HG02588 (cell line): ENCODE measurements at regions not wholly inside any gene's neighbourhood (a gene's known extent, or its start where the extent isn't known, plus 50 kb on each side); places are given as distances from the start of the nearest gene placed in this dataset.
"Not testable (repeated sequence)": the region's sequence is repeated elsewhere in the genome, so short reads cannot be mapped to it uniquely, and the experiment has no call there.

ENCODE experiments used
- ATAC-seq: cut with Tn5 transposase; IDR thresholded peaks from one replicate; pipeline ENCODE4 v1.9.1; 2021; ENCODE audit warnings: mild to moderate bottlenecking, moderate library complexity; ENCODE audit not compliant: unreplicated experiment

DNA sequence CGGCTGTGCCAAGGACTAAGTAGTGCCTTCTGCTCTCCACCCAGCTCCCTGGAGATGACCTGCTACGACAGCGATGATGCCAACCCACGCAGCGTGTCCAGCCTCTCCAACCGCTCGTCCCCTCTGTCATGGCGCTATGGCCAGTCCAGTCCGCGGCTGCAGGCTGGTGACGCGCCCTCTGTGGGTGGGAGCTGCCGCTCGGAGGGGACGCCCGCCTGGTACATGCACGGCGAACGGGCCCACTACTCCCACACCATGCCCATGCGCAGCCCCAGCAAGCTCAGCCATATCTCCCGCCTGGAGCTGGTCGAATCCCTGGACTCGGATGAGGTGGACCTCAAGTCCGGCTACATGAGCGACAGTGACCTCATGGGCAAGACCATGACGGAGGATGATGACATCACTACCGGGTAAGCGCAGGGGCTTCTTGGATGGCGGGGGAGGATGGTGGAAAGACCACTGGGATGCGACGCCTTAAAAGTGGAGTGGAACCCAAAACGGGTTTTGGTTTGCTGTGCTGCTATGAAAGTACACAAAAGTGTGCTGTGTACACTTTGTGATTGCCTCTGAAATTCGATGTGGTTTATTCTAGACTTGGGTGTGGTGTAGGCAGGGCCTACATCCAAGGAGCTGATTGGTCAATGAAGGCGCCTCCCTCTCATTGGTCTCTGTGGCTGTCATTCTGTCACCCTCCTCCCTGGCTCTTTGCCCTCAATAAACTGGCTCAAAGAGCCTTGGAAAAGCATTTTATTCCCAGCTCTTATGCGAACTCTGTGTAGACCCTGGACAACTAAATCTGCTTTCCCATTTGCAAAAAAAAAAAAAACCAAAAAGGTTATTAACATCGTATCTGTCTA is 110.4 kb upstream of the IPO9 start:
- no peak for ATAC-seq

DNA sequence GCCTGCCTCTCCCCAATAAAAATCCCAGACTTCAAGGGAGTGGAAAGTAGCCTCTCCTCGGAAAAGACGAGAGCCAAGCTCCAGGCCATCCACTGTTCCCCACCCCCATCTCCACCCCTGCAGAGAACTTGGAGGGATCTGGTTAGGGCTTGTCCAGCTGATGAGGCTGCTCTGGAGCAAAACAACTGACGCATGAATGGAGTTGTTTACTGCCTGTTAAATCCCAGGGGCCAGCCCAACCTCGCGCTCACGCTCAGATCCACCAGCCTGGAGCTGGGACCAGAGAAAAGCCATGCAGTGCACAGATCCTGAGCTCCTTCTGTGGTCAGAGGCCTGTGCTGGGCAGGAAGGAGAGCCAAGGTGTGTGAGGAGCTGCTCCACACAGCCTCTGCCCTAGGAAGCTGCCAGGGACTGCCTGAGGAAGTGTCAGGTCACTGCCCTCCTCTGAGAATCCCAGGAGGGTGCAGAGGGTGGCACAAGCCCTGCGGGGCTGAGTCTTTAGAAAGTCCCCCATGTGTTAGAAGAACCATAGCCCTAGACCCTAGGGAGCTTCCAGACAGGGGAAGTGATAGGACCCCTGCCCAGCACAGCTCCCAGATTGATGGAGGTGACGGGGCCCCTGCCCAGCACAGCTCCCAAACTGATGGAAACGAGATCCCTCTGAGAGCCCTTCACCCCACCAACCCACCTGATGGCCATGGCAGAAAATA is 109.0 kb upstream of the IPO9 start:
- no peak for ATAC-seq

DNA sequence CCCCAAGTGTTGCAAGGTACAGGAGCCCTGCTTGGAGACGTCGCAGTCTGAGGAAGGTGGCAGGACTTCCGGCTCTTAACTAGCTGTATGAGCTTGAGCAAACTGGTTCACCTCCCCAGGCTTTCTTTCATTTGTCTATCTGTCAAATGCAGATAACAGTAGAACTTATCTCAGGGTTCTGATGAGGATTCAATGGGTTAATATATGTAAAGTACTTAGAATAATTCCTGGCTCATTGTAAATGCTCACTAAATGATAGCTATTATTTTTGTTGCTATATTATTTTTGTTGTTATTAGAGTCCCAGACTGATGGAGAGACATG is 108.5 kb upstream of the IPO9 start:
- ATAC-seq = no peak

DNA sequence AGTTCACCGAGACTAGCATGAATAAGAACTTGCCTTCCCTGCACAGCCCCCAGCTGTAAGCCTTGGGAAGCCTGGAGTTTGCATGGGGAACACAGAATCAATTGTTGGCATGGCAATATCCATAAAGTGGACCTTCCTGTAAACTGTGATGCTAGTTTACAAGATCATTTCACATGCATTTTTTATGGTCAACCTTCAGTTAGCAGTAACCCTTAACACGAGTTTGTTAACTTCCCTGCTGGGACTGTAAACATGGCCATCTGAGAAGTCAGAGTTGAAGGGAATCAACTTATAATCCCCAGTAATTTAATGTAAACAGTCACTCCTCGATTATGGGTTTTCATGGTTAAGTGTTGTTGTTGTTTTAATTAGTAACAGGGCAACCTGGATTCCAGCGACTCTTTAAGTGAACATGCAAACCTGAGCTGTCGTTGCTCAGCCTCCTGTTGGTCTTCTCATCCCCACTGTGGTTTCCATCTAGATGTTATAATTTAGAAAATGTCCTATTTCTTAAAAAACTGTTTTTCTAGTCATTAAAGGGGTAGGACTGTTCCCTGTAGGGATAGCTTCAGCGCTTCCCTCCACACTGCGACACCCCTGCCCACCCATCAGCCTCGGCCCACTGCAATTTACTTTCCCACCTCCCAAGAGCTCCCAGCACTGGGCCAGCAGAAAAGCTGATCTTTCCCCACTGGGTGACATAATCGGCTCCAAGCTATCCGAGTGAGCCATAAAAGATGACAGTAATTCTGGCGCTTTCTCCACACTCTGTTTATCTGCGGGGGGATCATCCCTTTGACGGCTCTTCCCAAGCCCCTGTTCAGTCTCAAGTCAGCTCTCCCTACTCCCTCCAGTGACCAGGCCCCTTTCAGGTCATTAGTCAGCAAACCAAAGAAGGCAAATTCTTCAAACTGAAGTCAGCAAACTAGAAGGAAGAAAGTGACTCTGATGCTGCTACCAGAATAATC is 107.6 kb upstream of the IPO9 start:
- ATAC-seq = no peak

DNA sequence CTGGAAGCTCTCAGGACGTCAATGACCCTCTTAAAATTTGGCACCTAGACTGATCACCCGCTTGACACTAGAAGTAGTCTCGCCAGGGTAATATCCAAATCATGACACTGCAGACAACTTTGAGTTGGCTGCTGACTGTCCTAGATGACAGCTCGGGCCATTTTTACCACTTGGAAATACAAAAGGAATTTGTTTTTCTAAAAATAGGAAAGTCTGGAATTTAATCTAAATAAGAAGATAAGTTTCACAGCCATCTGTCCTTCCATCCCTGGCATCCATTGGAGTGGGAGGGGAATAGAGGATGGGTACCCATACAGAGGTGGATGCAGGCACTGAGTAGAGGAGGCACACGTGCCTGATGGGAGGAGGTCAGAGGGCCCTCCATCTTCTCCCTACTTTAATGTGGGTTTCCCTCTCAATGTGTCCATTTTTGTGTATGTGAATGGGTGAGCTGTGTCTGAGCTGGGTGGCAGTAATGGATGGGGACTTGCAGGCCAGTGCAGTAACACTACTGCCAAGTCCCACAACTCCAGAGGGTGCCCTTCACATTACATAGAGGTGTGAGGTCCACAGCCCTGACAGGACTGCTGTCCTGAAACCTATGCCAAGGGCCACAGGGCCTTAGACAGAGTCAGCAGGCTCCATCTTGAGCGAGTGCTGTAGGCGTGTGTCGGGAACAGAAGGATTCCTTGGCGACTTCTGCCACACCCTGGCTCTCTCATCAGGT is 104.8 kb upstream of the IPO9 start:
- no peak for ATAC-seq

DNA sequence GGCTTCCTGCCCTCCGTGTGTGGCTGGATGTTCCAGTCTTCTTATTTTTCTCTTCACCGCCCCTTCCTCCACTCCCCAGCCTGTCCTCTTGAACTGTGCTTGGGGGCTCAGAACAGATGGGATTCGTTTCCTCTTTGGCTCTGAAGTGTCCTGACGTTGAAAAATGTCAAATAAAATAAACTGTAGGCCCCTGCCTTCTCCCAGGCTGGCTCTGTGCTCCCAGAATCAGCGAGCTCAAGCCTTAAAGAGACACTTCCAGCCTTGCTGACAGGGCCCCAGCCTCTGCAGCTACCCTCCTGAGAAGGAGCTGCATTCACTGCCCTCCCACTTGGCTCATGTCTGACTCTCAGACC is 104.2 kb upstream of the IPO9 start:
- ATAC-seq = no peak

DNA sequence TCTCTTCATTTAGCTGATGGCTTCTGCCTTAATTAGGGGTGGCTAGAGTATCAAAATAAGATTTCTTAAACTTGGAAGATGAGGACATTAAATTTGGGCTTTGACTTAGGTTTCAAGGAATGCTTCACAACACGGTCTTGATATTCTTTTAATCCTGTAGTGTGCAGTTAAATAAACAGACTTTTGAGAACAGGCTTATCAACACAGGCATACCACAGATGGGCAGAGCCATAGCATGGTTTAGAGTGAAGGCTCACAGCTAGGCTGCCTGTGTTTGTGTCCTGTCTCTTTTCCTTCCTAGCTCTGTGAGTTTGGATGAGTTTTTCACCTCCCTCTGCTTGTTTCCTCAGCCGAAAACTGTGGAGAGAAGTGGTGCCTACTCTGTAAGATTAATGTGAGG is 102.3 kb upstream of the IPO9 start:
- no peak for ATAC-seq

DNA sequence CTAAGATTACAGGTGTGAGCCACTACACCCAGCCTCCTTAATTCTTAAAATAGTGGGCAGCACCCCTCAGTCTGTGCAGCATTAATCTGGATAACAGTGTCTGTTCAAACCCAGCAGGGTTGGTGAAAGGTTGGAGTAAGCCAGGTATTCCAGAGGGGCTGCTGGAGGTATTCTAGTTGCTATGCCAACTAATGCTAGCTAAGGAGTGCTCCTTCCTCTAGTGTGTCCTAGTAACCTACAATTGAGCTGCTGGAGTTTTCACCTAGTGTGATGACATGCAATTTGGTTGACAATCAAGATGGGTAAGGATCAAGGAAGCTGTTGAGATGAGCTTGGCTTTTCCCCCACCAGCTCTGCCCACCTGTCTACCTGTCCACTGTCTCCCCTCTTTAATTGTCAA is 100.2 kb upstream of the IPO9 start:
- ATAC-seq = no peak

- ATAC-seq = no peak
These were observed 98.9 kb upstream of the IPO9 start for GRCh38 chr1:201729973-201730608.

- ATAC-seq = no peak
These were observed 98.3 kb upstream of the IPO9 start for GRCh38 chr1:201730611-201731010.

DNA sequence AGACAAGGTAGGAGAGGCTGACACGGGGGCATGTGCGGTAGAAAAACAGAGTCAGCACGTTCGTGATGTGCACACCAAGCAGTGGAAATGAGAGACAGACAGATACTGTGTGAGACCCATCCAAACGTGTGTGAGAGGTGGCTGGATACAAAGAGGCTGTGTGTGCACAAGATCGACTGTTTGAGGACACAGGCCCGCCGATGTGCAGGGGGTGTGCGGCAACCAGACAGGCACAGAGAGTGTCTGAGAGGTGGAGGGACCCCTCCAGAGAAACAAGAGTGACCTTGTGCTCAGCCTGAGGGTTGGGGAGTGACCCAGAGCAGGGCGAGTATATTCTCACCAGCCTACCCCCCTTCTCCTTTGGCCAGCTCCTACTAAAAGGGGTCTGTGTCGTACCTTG is 97.8 kb upstream of the IPO9 start:
- no peak for ATAC-seq

- no peak for ATAC-seq
These were observed 97.4 kb upstream of the IPO9 start for GRCh38 chr1:201731592-201731991.

DNA sequence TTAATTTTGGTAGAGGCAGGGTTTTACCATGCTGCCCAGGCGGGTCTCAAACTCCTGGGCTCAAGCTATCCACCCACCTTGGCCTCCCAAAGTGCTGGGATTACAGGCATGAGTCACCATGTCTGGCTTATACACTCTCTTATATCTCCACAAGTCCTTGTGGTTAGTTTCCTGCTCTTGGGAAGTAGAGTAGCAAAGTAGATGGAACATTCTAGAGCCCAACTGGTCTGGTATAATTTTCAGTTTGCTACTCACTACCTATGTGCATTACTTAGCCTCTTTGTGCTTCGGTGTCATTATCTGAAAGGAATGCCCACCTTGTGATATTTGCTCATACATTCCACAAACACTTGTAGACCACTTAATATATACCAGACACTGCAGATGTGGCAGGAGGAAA is 96.6 kb upstream of the IPO9 start:
- ATAC-seq = no peak

DNA sequence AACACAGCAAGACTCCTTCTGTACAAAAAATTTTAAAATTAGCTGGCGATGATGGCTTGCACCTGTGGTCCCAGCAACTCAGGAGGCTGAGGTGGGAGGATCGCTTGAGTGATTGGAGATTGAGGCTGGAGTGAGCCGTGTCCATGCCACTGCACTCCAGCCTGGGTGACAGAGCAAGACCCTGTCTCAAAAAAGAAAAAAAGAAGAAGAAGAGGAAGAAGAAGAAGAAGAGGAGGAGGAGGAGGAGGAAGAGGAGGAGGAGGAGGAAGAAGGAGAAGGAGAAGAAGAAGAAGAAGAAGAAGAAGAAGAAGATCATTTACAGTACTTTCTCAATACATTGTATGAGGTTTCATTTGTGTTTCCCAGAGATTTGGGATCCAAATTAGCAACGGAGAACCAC is 94.7 kb upstream of the IPO9 start:
- not testable (repeated sequence) for ATAC-seq

DNA sequence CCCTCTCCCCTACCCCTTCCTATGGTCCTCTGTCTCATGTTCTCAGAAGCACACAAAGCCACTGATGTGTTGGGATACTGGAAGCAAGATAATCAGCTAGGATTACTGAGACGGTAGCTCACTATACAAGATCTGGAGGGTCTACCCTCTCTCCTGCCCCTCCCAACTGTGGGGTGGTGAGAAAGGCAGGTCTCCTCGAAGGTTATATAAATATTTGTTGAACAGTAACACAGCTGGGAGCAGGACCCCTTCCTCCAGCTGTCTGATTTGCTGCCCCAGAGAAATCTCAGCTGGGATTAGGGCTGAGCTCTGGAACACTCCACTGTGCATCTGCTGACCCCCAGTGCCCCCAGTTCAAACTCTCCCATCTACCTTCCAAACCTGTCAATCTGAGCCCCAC is 94.2 kb upstream of the IPO9 start:
- no peak for ATAC-seq

DNA sequence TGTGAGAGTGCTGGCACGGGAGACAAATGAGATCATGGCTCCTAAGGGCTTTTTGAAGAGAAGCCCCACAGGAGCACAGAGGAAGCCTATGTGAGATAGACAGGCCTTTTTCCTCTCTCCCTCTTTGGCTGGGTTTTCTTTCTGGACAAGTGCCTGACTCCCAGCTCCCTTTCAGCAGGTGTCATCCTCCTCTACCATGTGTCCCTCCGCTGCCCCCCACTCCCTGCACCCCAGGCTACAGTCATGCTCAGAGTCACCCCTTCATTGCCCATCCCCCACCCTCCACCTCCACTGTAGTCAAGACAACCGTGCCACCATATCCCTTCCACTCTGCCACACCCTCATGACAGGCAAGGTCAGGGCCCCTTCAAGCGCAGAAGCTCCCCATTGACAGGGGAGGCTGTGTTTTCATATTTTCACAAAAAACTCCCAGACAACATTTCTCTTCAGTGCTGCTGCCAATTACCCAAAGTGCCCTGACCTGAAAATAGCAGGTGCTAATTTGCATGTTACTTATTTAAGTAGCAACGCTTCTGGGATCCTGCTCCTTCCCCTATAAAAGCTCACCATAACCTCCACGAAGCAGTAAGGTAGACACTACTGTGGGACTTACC is 92.1 kb upstream of the IPO9 start:
- ATAC-seq = no peak

GRCh38 chr1:201737352-201738060 is 91.5 kb upstream of the IPO9 start:
- no peak for ATAC-seq

GRCh38 chr1:201739080-201739479 is 89.9 kb upstream of the IPO9 start:
- no peak for ATAC-seq

DNA sequence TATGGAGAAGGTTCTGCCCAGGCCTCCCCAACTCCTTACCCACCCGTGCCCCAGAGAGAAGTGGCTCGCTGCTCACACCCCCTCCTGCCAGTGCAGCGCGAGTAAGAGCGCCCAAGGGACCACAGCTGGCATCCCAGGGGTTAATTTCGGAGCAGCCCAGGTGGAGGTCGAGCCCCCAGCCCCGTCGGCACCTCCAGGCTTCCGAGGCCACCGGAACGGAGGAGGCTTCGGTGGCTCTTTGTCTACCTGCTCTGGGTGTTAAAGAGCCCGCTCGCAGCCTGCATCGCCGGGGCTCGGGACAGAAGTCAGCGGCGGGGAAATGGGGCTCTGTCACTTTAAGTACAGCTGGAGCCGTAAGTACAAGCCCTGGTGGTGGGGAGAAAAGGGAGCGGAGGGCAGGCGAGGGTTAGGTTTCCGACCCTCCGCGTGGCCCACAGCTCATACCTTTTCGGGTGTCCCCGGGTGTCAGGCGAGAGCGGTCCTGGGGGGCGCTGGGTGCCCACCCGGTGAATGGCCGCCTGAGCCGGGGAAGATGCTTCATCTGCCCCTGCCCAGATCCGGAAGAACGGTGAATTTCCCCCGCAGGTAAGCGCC is 89.4 kb upstream of the IPO9 start:
- no peak for ATAC-seq
